ENCODE measurements at regions not wholly inside any gene's neighbourhood (a gene's known extent, or its start where the extent isn't known, plus 50 kb on each side); places are given as distances from the start of the nearest gene placed in this dataset.
"Not testable (repeated sequence)": the region's sequence is repeated elsewhere in the genome, so short reads cannot be mapped to it uniquely, and the experiment has no call there.

GRCh38 chr1:101363891-101364318 lies 127.1 kb downstream of the S1PR1 start:
- in situ Hi-C loops (cut with HindIII; ENCODE audit: low pct_ligation_motif_present, low pct_unique_long_range_greater_than_20kb, low sequenced_read_pairs): no loop called here
- no peak for DNase-seq

- DNase-seq: no peak
- in situ Hi-C loops (cut with HindIII; ENCODE audit: low pct_ligation_motif_present, low pct_unique_long_range_greater_than_20kb, low sequenced_read_pairs): no loop called here
These were observed 127.7 kb downstream of the S1PR1 start for GRCh38 chr1:101364370-101365120.

DNA sequence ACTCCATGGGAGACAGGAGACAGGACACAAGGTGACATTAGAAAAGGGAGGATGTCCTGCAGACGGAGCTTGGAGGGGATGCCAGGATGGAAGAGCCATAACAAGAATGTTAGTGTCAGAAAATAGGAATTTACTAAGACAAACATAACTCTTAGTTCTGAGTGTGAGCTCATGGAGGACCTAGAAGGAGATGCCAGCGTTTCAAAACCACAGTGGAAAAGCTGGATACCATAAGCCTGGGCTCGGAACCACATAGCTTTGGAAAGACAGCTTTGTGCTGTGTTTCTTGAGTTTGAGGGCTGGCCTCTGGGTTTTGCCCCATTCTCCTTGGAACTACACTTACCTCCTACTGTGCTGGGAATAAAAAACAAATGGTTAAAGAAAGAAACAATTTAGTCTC lies 128.4 kb downstream of the S1PR1 start:
- in situ Hi-C loops (cut with HindIII; ENCODE audit: low pct_ligation_motif_present, low pct_unique_long_range_greater_than_20kb, low sequenced_read_pairs): no loop called here
- no peak for DNase-seq

DNA sequence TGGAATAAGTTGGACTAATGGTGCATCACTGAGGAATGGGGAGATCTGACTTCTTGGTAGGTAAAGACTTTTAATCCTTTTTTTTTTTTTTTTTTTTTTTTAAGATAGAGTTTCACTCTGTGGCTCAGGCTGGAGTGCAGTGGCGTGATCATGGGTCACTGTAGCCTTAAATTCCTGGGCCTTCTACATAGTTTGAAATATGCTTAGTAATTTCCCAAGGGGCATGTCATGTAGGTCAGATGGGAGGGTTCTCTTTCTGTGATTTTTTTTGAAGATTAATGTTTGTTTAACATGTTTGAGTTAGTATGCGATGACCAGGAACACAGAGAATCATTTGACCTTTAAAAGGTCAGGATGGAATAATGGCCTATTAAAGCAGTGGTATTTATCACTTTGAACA lies 129.1 kb downstream of the S1PR1 start:
- in situ Hi-C loops (cut with HindIII; ENCODE audit: low pct_ligation_motif_present, low pct_unique_long_range_greater_than_20kb, low sequenced_read_pairs): no loop called here
- no peak for DNase-seq

GRCh38 chr1:101366513-101367215 lies 129.8 kb downstream of the S1PR1 start:
- no peak for DNase-seq
- in situ Hi-C loops (cut with HindIII; ENCODE audit: low pct_ligation_motif_present, low pct_unique_long_range_greater_than_20kb, low sequenced_read_pairs): no loop called here

GRCh38 chr1:101367630-101368029 lies 130.8 kb downstream of the S1PR1 start:
- no peak for DNase-seq
- in situ Hi-C loops (cut with HindIII; ENCODE audit: low pct_ligation_motif_present, low pct_unique_long_range_greater_than_20kb, low sequenced_read_pairs): no loop called here

DNA sequence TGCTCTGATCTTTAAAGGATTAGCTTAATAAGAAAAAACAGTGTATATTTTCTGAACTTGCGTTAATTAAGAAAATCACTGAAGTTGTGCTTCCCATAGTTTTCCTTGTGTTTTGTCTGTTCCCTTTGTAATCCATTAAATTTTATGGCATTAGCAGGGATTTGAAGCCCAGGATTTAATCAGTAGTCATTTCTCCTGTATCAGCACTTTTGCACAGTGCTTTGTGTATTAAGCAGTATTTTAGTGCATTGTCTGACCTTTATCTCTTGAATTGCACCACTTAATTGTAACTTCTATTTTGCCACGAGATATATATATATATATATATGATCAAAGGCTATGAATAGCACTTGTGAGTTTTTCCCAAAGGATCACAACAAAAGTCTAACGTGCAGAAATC lies 133.7 kb downstream of the S1PR1 start:
- DNase-seq: no peak
- in situ Hi-C loops (cut with HindIII; ENCODE audit: low pct_ligation_motif_present, low pct_unique_long_range_greater_than_20kb, low sequenced_read_pairs): no loop called here

DNA sequence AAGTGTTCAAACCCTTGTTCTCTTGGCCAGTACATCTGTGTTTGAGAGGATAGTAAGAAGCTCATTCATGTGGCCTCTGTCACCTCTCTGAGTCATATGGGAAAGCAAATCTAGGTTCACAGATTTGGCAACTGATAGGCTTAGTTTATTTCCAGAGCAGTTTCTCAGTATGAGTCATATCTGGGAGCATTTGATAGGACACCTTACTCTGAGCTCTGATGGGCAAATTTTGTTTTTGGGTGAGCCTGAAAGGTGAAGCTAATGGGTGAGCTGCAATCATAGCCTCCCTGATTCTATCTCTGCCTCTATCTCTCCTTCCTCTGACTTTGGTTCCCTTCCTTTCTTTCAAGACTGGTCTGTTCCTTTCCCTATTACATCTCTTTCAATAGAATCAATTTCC lies 134.4 kb downstream of the S1PR1 start:
- no peak for DNase-seq
- in situ Hi-C loops (cut with HindIII; ENCODE audit: low pct_ligation_motif_present, low pct_unique_long_range_greater_than_20kb, low sequenced_read_pairs): no loop called here

DNA sequence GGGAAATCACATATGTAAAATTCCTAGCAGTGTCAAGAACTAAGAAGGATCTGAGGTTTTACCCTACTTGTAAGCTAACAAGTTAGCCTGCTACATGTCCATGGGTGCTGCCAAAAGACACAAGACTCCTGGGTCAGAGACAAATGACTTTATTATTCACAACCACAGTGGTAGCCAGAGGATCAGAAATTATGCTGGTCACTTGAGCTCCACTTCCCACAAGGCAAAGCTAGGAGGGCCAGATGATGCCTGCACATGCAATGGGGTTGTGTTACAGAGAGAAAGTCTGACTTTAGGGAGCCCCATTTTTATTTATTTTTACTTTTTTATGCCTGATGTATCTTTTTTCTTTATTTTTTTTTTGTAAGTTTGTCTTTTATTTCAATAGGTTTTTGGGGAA lies 136.8 kb downstream of the S1PR1 start:
- in situ Hi-C loops (cut with HindIII; ENCODE audit: low pct_ligation_motif_present, low pct_unique_long_range_greater_than_20kb, low sequenced_read_pairs): no loop called here
- DNase-seq: no peak

DNA sequence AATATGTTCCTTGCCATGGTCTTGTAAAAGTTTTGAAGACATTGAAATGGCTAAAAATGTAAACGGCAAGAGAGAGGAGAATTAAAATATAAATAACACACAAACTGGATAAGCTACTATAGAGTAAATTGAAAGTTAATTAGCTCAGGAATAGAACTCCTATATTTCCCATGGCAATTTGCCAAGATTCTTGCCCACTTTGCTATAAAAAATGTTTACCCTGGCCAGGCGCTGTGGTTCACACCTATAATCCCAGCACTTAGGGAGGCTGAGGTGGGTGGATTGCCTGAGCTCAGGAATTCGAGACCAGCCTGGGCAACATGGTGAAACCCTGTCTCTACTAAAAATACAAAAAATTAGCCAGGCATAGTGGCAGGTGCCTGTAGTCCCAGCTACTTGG lies 138.6 kb downstream of the S1PR1 start:
- DNase-seq; in situ Hi-C loops (cut with HindIII; ENCODE audit: low pct_ligation_motif_present, low pct_unique_long_range_greater_than_20kb, low sequenced_read_pairs): not testable (repeated sequence)

DNA sequence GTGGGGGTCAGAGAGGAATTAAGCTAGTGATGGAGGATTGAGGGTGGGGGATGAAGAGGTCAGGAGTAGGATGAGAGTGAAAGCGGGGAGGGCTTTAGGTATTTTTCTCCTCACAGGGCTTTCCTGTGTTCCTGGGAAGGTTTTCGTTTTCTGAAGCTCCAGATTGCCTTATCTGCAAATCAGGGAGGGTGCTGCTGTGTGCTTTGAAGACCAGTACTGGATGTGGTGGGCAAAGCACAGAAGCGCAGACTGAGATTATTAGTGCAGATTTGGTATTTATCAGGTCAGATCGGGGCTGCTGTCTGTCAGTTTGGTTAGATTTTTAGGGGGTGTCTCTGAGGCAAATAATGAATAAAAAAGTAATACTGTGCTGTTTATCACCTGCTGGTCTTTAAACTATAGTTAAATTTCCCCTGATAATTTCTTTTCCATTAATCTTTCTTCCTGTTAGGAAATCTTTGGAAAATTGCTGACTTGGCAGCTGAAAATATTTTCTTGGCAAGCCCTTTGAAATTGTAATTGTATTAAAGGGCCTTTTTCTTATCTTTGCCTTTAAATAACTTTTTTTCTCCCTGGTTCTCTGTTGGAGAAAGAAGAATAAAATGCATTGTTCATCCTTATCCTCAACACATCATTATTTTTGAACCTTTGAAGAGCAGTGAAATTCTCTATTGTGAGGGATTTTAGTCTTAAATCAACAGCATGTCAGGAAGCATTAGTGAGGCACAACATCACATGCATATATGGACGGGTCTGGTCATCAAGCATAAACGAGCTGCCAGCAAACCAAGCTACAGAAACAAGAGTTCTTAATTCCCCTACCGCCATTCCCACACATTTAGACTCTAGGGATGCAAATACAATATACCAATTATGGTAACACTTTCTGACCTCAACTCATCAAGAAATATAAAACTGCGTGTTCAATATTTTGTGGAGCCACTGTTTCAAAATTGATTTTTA lies 139.6 kb downstream of the S1PR1 start:
- DNase-seq: no peak
- in situ Hi-C loops (cut with HindIII; ENCODE audit: low pct_ligation_motif_present, low pct_unique_long_range_greater_than_20kb, low sequenced_read_pairs): no loop called here

GRCh38 chr1:101377084-101377835 lies 140.4 kb downstream of the S1PR1 start:
- in situ Hi-C loops (cut with HindIII; ENCODE audit: low pct_ligation_motif_present, low pct_unique_long_range_greater_than_20kb, low sequenced_read_pairs): no loop called here
- DNase-seq: no peak

DNA sequence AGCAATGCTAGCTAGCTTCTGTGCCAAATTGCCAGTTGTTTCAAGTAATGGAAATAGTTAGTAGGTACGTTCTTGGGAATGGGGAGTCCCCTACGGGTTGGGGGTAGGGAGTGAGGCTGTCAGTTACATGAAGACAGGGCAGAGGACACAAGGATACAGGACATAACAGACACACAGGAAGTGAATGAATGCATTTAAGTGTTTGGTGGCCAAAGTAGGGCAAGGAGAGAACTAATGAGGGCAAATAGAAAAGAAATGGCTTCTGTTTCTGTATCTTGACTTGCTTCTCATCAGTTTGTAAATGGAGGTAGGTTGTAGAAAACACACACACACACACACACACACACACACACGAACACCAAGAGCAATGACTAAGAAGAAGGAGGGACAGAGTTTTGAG lies 142.2 kb downstream of the S1PR1 start:
- no peak for DNase-seq
- in situ Hi-C loops (cut with HindIII; ENCODE audit: low pct_ligation_motif_present, low pct_unique_long_range_greater_than_20kb, low sequenced_read_pairs): no loop called here

- in situ Hi-C loops (cut with HindIII; ENCODE audit: low pct_ligation_motif_present, low pct_unique_long_range_greater_than_20kb, low sequenced_read_pairs): no loop called here
These were observed 143.1 kb downstream of the S1PR1 start for GRCh38 chr1:101379950-101380349.

GRCh38 chr1:101382135-101382534 lies 145.3 kb downstream of the S1PR1 start:
- in situ Hi-C loops (cut with HindIII; ENCODE audit: low pct_ligation_motif_present, low pct_unique_long_range_greater_than_20kb, low sequenced_read_pairs): no loop called here
- no peak for DNase-seq

More at GRCh38 chr1:101379950-101380349, 143.1 kb downstream of the S1PR1 start:
- DNase-seq: no peak

DNA sequence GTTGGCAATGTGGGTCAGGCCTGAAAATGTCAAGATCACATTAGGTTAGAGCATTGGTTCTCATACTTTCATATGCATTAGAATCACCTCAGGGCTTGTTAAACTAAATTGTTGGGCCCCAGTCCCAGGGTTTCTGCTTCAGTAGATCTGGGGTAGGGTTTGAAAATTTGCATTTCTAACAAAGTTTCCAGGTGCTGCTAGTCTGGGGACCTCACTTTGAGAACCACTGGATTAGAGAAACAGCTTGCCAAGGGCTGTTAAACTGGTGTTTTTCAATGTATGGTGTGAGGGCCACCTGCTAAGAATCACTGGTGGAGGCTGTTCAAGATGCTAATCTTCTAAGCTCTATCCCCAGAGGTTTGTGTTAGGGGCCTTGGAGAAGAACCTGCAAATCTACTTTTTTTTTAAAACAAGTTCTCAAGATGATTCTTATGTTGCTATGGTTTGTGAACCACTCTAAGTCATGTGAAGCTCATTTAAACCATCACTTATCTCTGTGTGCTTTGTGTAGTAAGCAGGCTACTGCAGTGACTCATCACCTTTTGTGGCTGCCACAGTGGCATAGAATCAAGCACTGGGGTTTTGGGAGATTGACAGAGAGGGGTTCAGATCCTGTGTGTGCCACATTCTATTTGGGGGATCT lies 152.2 kb downstream of the S1PR1 start:
- no peak for DNase-seq
- in situ Hi-C loops (cut with HindIII; ENCODE audit: low pct_ligation_motif_present, low pct_unique_long_range_greater_than_20kb, low sequenced_read_pairs): no loop called here

GRCh38 chr1:101389547-101389929 lies 152.7 kb downstream of the S1PR1 start:
- in situ Hi-C loops (cut with HindIII; ENCODE audit: low pct_ligation_motif_present, low pct_unique_long_range_greater_than_20kb, low sequenced_read_pairs): no loop called here
- DNase-seq: no peak

DNA sequence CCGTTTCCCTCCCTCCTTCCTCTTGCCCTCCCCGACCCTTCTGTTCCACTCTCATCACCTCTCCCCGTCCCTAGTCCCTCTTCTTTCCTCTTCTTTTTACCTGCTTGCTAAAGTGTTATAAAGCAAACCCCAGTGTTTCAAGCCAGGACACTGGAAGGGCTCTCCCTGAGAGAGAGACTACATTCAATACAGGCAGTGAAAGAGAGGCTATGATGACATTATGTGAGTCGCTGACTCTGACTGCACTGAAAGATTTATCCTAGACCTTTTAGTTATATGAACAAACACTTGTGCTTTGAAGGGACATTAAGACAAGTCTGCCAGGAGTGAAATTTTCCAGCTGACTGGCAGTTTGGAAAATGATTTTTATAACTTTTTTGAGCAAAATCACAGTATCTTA lies 155.7 kb downstream of the S1PR1 start:
- in situ Hi-C loops (cut with HindIII; ENCODE audit: low pct_ligation_motif_present, low pct_unique_long_range_greater_than_20kb, low sequenced_read_pairs): no loop called here
- no peak for DNase-seq
